Lung (tissue), 11 donors: ENCODE measurements at regions not wholly inside any gene's neighbourhood (a gene's known extent, or its start where the extent isn't known, plus 50 kb on each side); places are given as distances from the start of the nearest gene placed in this dataset.

ENCODE experiments used
- ATAC-seq: fragments of 200-7000 bp; cut with Tn5 transposase; one replicate; pipeline ENCODE4 v1.9.1; 2020; ENCODE audit warnings: moderate number of reproducible peaks; ENCODE audit not compliant: insufficient read depth, low FRiP score
- DNase-seq, 3 donors: peaks; one replicate each; pipeline ENCODE4 v3.0.0-alpha.2; 2013 to 2017
- H3K27ac ChIP-seq, 2 donors: one replicate each; pipeline ENCODE4 v1.5.1; 2013; ENCODE audit warnings: mild to moderate bottlenecking in 2 of 2, moderate library complexity in 2 of 2, control low read depth in 1 of 2, inconsistent platforms in 1 of 2, low read depth in 1 of 2, low read length in 1 of 2
- H3K27me3 ChIP-seq, 3 donors: one replicate each; pipeline ENCODE4 v1.5.1; 2013; ENCODE audit warnings: low read length in 2 of 3; ENCODE audit not compliant: control insufficient read depth in 3 of 3, insufficient read depth in 3 of 3
- H3K36me3 ChIP-seq, 4 donors: one replicate each; pipeline ENCODE4 v1.5.1; 2013; ENCODE audit warnings: low read length in 4 of 4, mild to moderate bottlenecking in 1 of 4, moderate library complexity in 1 of 4; ENCODE audit not compliant: control insufficient read depth in 4 of 4, insufficient read depth in 4 of 4
- H3K4me1 ChIP-seq, 5 donors: one replicate each; pipeline ENCODE4 v1.5.1; 2013; ENCODE audit warnings: low read length in 5 of 5, mild to moderate bottlenecking in 2 of 5, moderate library complexity in 1 of 5; ENCODE audit not compliant: control insufficient read depth in 5 of 5, insufficient read depth in 5 of 5
- H3K4me3 ChIP-seq: one replicate; pipeline ENCODE4 v1.5.1; 2013; ENCODE audit warnings: mild to moderate bottlenecking, control low read depth, moderate library complexity
- H3K9ac ChIP-seq, 2 donors: one replicate each; pipeline ENCODE4 v1.5.1; 2013; ENCODE audit warnings: low read length in 2 of 2, control low read depth in 1 of 2; ENCODE audit not compliant: insufficient read depth in 1 of 2
- H3K9me3 ChIP-seq, 4 donors: one replicate each; pipeline ENCODE4 v1.5.1; 2013; ENCODE audit warnings: low read length in 3 of 4, mild to moderate bottlenecking in 1 of 4, moderate library complexity in 1 of 4; ENCODE audit not compliant: control insufficient read depth in 4 of 4, insufficient read depth in 3 of 4
- CTCF ChIP-seq: IDR thresholded peaks from 2 replicates; pipeline ENCODE4 v1.5.1; 2012; ENCODE audit warnings: mild to moderate bottlenecking; ENCODE audit errors: control extremely low read depth, extremely low read depth
- WGBS, 2 donors: extraction: QIAGEN DNeasy Blood & Tissue Kit; methylation state at CpG; one replicate each; pipeline ENCODE4 v1.1.7; 2013; 5-methylcytosine and 5-hydroxymethylcytosine counted together
- donor health status: control.
- donor health status: control.
- donor health status: Bipolar disorder and iron deficiency.
- donor health status: healthy.
- donor health status: DM: yes; HTN: yes; CAD: no.

- peaks cover 0 to 2% (median 0%) of the 10 kb centered on the region in 4 donors for H3K9me3 ChIP-seq
- WGBS, 2 donors = 81 to 90% methylated on average over 3 of the region's 3 CpGs
- H3K27ac ChIP-seq = no peak overlapping the region
- no peak for TF ChIP-seq CTCF
- H3K9ac ChIP-seq = no peak overlapping the region
- DNase-seq = no peak
- no peaks in the 10 kb centered on the region for H3K36me3 ChIP-seq
- no peaks in the 10 kb centered on the region for H3K27me3 ChIP-seq
- ATAC-seq = no peak
- H3K4me1 ChIP-seq = no peaks in the 10 kb centered on the region
- no peak overlapping the region for H3K4me3 ChIP-seq
Measured at GRCh38 chr2:129187343-129187742, 792.1 kb upstream of the RAB6C start.

- H3K27me3 ChIP-seq = no peaks in the 10 kb centered on the region
- WGBS, 2 donors = 90 to 96% methylated on average over 9 of the region's 9 CpGs
- H3K4me1 ChIP-seq = no peaks in the 10 kb centered on the region
- H3K9ac ChIP-seq = no peak overlapping the region
- H3K27ac ChIP-seq = no peak overlapping the region
- ATAC-seq = no peak
- peaks cover 0 to 2% (median 0%) of the 10 kb centered on the region in 4 donors for H3K9me3 ChIP-seq
- no peak for TF ChIP-seq CTCF
- no peak for DNase-seq
- no peaks in the 10 kb centered on the region for H3K36me3 ChIP-seq
- H3K4me3 ChIP-seq = no peak overlapping the region
Measured at GRCh38 chr2:129188451-129188850, 791.0 kb upstream of the RAB6C start.

GRCh38 chr2:129189617-129190319 is 789.7 kb upstream of the RAB6C start:
- ATAC-seq = no peak
- no peak overlapping the region for H3K27ac ChIP-seq
- H3K9me3 ChIP-seq = peaks cover 0 to 2% (median 0%) of the 10 kb centered on the region in 4 donors
- 85 to 87% methylated on average over 10 of the region's 10 CpGs for WGBS, 2 donors
- no peaks in the 10 kb centered on the region for H3K27me3 ChIP-seq
- no peak for TF ChIP-seq CTCF
- no peaks in the 10 kb centered on the region for H3K4me1 ChIP-seq
- DNase-seq = no peak
- no peak overlapping the region for H3K9ac ChIP-seq
- H3K36me3 ChIP-seq = no peaks in the 10 kb centered on the region
- no peak overlapping the region for H3K4me3 ChIP-seq

GRCh38 chr2:129190494-129190893 is 789.0 kb upstream of the RAB6C start:
- ATAC-seq (no peak), DNase-seq (no peak)
- Histone ChIP-seq H3K9me3 (peaks cover 0 to 2% (median 0%) of the 10 kb centered on the region in 4 donors), H3K27me3 (no peaks in the 10 kb centered on the region), H3K4me3 (no peak overlapping the region), H3K9ac (no peak overlapping the region), H3K27ac (no peak overlapping the region), H3K36me3 (no peaks in the 10 kb centered on the region), H3K4me1 (no peaks in the 10 kb centered on the region)
- no peak for TF ChIP-seq CTCF
- 90 to 93% methylated on average over 6 of the region's 6 CpGs for WGBS, 2 donors
